Endodermal cell (in vitro differentiated cells): ENCODE measurements at regions not wholly inside any gene's neighbourhood (a gene's known extent, or its start where the extent isn't known, plus 50 kb on each side); places are given as distances from the start of the nearest gene placed in this dataset.

Experiments
- DNase-seq: peaks from one replicate; pipeline ENCODE4 v3.0.0-alpha.2; 2017
- H3K27ac ChIP-seq: 2 replicates; pipeline ENCODE4 v1.5.1; 2013; ENCODE audit warnings: mild to moderate bottlenecking, low read depth, low read length, moderate library complexity
- H3K27me3 ChIP-seq: 2 replicates; pipeline ENCODE4 v1.6.1; 2013; ENCODE audit warnings: mild to moderate bottlenecking, low read length, moderate library complexity; ENCODE audit not compliant: insufficient read depth, control insufficient read depth, poor library complexity, severe bottlenecking
- H3K36me3 ChIP-seq: 2 replicates; pipeline ENCODE4 v1.7.0; 2013; ENCODE audit warnings: mild to moderate bottlenecking, low read length, moderate library complexity; ENCODE audit not compliant: control insufficient read depth, insufficient read depth
- H3K4me1 ChIP-seq: one replicate; pipeline ENCODE4 v1.7.0; 2013; ENCODE audit warnings: low read length; ENCODE audit not compliant: control insufficient read depth, insufficient read depth
- H3K4me3 ChIP-seq: 2 replicates; pipeline ENCODE4 v1.5.1; 2013; ENCODE audit warnings: mild to moderate bottlenecking, low read length, moderate library complexity
- H3K9ac ChIP-seq: 2 replicates; pipeline ENCODE4 v1.6.1; 2013; ENCODE audit warnings: mild to moderate bottlenecking, low read length, moderate library complexity; ENCODE audit not compliant: poor library complexity, severe bottlenecking; ENCODE audit errors: extremely low read depth
- H3K9me3 ChIP-seq: 2 replicates; pipeline ENCODE4 v1.6.1; 2013; ENCODE audit warnings: mild to moderate bottlenecking, low read length, moderate library complexity; ENCODE audit not compliant: control insufficient read depth
- H3K27ac Mint-ChIP-seq: 2 replicates; pipeline ENCODE4 v1.8.0; 2020; ENCODE audit warnings: mixed read lengths
- H3K27me3 Mint-ChIP-seq: 2 replicates; pipeline ENCODE4 v1.8.0; 2021; ENCODE audit warnings: mild to moderate bottlenecking, mixed read lengths; ENCODE audit not compliant: insufficient read depth
- H3K36me3 Mint-ChIP-seq: 2 replicates; pipeline ENCODE4 v1.8.0; 2020; ENCODE audit warnings: low read depth, mixed read lengths
- H3K4me1 Mint-ChIP-seq: 2 replicates; pipeline ENCODE4 v1.8.0; 2020; ENCODE audit warnings: mixed read lengths
- H3K4me3 Mint-ChIP-seq: 2 replicates; pipeline ENCODE4 v1.8.0; 2020; ENCODE audit warnings: mild to moderate bottlenecking, moderate library complexity, mixed read lengths
- H3K9me3 Mint-ChIP-seq: 2 replicates; pipeline ENCODE4 v1.8.0; 2020; ENCODE audit warnings: mild to moderate bottlenecking, mixed read lengths
- CTCF ChIP-seq: fragments of 200-600 bp; sonication (generic); conservative IDR thresholded peaks from 2 replicates; pipeline ENCODE4 v1.5.0; 2021; ENCODE audit warnings: antibody characterized with exemption, mild to moderate bottlenecking
- WGBS, 2 experiments: methylation state at CpG; one replicate each; pipeline versions ENCODE4 v1.1.5 to v1.1.7; 2013; ENCODE audit warnings: missing lambda C conversion rate in 2 of 2, mixed read lengths in 1 of 2; ENCODE audit not compliant: insufficient coverage in 1 of 2, insufficient read length in 1 of 2; 5-methylcytosine and 5-hydroxymethylcytosine counted together

- Mint-ChIP-seq H3K4me3 (no peak overlapping the region), H3K9me3 (no peaks in the 10 kb centered on the region), H3K36me3 (no peaks in the 10 kb centered on the region), H3K27ac (no peak overlapping the region), H3K27me3 (no peaks in the 10 kb centered on the region), H3K4me1 (peaks cover 37% of the 10 kb centered on the region)
- no peaks in the 10 kb centered on the region for H3K27me3 ChIP-seq
- H3K27ac ChIP-seq = no peak overlapping the region
- DNase-seq = no peak
- no peaks in the 10 kb centered on the region for H3K36me3 ChIP-seq
- TF ChIP-seq CTCF = peak; percentile 13
- peaks cover 4% of the 10 kb centered on the region for H3K4me1 ChIP-seq
- peaks cover 12% of the 10 kb centered on the region for H3K9me3 ChIP-seq
- no peak overlapping the region for H3K4me3 ChIP-seq
- H3K9ac ChIP-seq = no peak overlapping the region
- WGBS, 2 experiments = 71 to 83% methylated on average over 2 of the region's 3 CpGs
Measured at GRCh38 chr20:4480104-4480503, 206.2 kb upstream of the PRNP start.

GRCh38 chr20:4476903-4477500 lies 209.3 kb upstream of the PRNP start:
- no peak for TF ChIP-seq CTCF
- H3K9me3 Mint-ChIP-seq = no peaks in the 10 kb centered on the region
- H3K4me3 Mint-ChIP-seq = no peak overlapping the region
- Histone ChIP-seq H3K36me3 (no peaks in the 10 kb centered on the region), H3K4me3 (no peak overlapping the region), H3K27ac (no peak overlapping the region), H3K27me3 (no peaks in the 10 kb centered on the region), H3K4me1 (peaks cover 4% of the 10 kb centered on the region), H3K9ac (no peak overlapping the region), H3K9me3 (peaks cover 12% of the 10 kb centered on the region)
- no peak for DNase-seq
- H3K4me1 Mint-ChIP-seq = peaks cover 37% of the 10 kb centered on the region
- H3K27me3 Mint-ChIP-seq = peaks cover 2% of the 10 kb centered on the region
- H3K36me3 Mint-ChIP-seq = no peaks in the 10 kb centered on the region
- WGBS, 2 experiments = 93 to 96% methylated on average over 3 to 4 of the region's 4 CpGs
- H3K27ac Mint-ChIP-seq = no peak overlapping the region

GRCh38 chr20:4472906-4473305 lies 213.3 kb upstream of the PRNP start:
- Histone ChIP-seq H3K27ac (no peak overlapping the region), H3K9me3 (peaks cover 6% of the 10 kb centered on the region), H3K9ac (no peak overlapping the region), H3K4me1 (peaks cover 4% of the 10 kb centered on the region), H3K4me3 (no peak overlapping the region), H3K27me3 (no peaks in the 10 kb centered on the region), H3K36me3 (no peaks in the 10 kb centered on the region)
- whole genome bisulfite sequencing, 2 experiments = 88 to 100% methylated on average over 2 of the region's 2 CpGs
- Mint-ChIP-seq H3K9me3 (no peaks in the 10 kb centered on the region), H3K4me3 (no peak overlapping the region), H3K4me1 (peaks cover 21% of the 10 kb centered on the region), H3K27me3 (peaks cover 2% of the 10 kb centered on the region), H3K36me3 (no peaks in the 10 kb centered on the region), H3K27ac (no peak overlapping the region)
- DNase-seq = no peak
- no peak for TF ChIP-seq CTCF
